CD4-positive, alpha-beta T cell treated with Interleukin-4 for 1 hour (primary cell): ENCODE measurements at regions not wholly inside any gene's neighbourhood (a gene's known extent, or its start where the extent isn't known, plus 50 kb on each side); places are given as distances from the start of the nearest gene placed in this dataset.

Experiments
- DNase-seq, 2 donors: peaks; one replicate each; pipeline ENCODE4 v3.0.0-alpha.2; 2020 to 2022

- no peak for DNase-seq
These were observed 1475.4 kb downstream of the BRD1 start for GRCh38 chr22:48352086-48352911.

GRCh38 chr22:48351376-48352085, 1476.1 kb downstream of the BRD1 start:
- DNase-seq: no peak

- no peak for DNase-seq
These were observed 1477.2 kb downstream of the BRD1 start for GRCh38 chr22:48350456-48350855.

- no peak for DNase-seq
These were observed 1478.8 kb downstream of the BRD1 start for GRCh38 chr22:48348855-48349254.

- DNase-seq: no peak
These were observed 1480.4 kb downstream of the BRD1 start for GRCh38 chr22:48347311-48347710.

GRCh38 chr22:48346911-48347310, 1480.8 kb downstream of the BRD1 start:
- no peak for DNase-seq

- DNase-seq: no peak
These were observed 1481.4 kb downstream of the BRD1 start for GRCh38 chr22:48346311-48346710.

GRCh38 chr22:48345631-48346030, 1482.0 kb downstream of the BRD1 start:
- DNase-seq: no peak

GRCh38 chr22:48343461-48343860, 1484.2 kb downstream of the BRD1 start:
- DNase-seq: no peak

GRCh38 chr22:48342732-48343131, 1484.9 kb downstream of the BRD1 start:
- no peak for DNase-seq

GRCh38 chr22:48342016-48342415, 1485.7 kb downstream of the BRD1 start:
- DNase-seq: no peak

- DNase-seq: no peak
These were observed 1486.7 kb downstream of the BRD1 start for GRCh38 chr22:48340727-48341709.

- DNase-seq: no peak
These were observed 1487.5 kb downstream of the BRD1 start for GRCh38 chr22:48340191-48340590.

GRCh38 chr22:48338793-48339705, 1488.6 kb downstream of the BRD1 start:
- no peak for DNase-seq

GRCh38 chr22:48337957-48338792, 1489.5 kb downstream of the BRD1 start:
- no peak for DNase-seq

GRCh38 chr22:48336339-48337060, 1491.2 kb downstream of the BRD1 start:
- no peak for DNase-seq

GRCh38 chr22:48335442-48336139, 1492.1 kb downstream of the BRD1 start:
- no peak for DNase-seq

GRCh38 chr22:48334971-48335370, 1492.7 kb downstream of the BRD1 start:
- no peak for DNase-seq
